NCI-H2107 (cell line): ENCODE measurements at regions not wholly inside any gene's neighbourhood (a gene's known extent, or its start where the extent isn't known, plus 50 kb on each side); places are given as distances from the start of the nearest gene placed in this dataset.

Experiments
- DNase-seq: peaks from one replicate; lab custom pipeline; 2025; lab: John Stamatoyannopoulos, UW

DNA sequence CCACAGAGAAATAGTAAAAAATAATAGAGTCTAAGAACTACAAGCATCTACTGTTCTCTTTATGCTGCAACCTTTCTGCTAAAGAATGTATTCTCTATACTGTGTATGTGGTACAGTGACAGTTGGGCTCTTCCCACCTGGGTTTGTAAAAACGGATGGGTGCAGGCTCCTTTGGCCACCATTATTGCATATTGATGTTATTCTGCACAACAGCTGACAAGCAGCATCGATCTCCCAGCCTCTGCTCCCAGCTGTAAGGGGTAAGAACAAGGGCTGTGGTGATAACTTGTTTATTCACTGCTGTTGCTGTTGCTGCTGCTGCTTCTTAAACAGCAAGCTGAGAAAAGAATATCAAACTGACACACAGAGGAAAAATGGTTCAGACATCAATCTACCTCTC, 56.1 kb downstream of the KCNRG start:
- no peak for DNase-seq

DNA sequence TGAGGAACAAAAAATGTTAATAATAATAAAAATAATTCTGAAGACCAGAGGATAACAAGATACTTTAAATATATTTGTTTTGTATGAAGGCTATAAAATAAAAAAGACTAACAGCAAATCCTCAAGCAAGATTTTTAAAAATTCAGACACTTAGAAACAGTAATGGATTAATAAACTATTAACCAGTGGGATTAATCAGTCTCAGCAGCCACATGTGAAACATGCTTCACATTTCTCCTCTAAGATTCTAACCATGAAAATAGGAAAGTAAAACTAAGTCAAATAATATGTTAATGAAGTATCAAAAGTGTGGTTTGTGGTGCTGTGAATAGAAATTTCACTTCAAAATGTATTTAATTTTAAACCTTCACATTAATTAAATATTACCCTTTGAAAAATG, 57.4 kb downstream of the KCNRG start:
- DNase-seq, result no peak

DNA sequence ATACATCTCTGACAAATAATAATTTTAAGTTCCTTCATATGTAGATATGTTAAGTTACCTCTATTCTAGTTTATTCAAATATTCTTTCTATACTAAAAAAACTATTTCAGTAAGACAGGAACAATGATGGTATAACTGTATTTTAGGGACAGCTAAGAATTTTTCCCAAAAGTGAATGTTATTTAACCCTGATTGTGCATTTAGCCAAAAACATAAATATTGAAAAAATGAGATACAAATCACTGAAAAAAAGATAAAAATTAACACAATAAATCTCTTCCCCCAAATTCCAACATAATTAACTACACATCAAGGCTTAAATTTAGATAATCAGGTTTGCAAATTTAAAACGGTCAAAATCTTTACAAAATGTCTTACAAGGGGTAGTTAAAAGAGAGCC, 58.1 kb downstream of the KCNRG start:
- DNase-seq, result no peak

DNA sequence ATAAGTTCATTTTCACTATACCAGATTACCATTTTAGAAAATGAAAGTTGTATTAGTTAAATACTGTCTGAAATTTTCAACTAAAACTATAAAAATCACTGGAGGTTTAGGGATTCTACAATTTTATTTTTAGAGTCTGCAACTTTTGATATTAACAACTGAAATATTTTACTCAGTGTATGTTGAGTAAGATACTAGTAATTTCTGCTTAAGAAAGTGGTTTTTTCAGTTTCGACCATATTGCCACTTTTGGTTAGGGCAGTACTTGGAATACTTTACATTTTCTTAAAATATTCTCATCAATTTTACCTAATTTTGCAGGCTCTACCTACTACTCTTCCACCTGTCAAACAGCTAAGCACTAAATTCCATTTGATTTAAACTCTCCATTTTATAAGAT, 59.6 kb downstream of the KCNRG start:
- no peak for DNase-seq

DNA sequence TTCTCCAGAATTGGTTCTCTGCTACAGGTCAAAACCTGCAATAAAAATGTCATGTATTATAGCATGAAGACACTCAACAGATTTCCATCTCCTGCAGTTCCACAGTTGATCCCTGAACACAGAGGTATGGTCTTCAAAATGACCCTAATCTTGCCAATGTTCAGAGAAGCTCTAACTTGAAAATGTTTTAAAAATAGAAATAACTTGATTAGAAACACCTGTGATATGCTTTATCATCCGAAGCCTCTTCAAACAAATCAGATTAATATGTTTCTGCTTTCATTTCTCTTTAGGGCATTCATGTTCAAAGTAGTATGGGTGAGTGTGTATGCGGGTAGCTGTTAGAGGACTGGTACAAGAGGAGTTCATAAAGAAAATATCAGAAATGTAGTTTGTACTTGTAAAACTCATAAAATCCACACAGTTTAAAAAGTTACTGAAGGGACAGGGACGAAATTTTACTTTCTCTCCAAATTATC, 60.4 kb downstream of the KCNRG start:
- no peak for DNase-seq

DNA sequence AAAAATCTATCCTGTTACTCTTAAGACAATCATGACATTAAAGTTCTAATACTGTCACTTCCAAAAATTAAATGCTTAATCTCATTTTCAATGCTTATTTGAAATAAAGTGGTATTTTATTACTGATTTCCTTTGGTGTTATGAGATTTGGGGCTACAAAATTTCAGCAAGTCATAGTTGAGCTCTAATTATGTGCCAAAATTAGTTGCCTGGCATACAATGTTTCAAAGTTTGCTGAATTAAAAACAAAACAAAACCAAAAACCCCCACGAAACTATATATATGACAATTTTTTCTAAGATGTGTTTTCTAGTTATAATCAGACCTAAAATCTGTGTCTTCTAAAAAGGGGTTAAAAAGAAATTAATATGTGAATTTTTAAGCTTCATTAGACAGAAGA, 62.2 kb downstream of the KCNRG start:
- no peak for DNase-seq

DNA sequence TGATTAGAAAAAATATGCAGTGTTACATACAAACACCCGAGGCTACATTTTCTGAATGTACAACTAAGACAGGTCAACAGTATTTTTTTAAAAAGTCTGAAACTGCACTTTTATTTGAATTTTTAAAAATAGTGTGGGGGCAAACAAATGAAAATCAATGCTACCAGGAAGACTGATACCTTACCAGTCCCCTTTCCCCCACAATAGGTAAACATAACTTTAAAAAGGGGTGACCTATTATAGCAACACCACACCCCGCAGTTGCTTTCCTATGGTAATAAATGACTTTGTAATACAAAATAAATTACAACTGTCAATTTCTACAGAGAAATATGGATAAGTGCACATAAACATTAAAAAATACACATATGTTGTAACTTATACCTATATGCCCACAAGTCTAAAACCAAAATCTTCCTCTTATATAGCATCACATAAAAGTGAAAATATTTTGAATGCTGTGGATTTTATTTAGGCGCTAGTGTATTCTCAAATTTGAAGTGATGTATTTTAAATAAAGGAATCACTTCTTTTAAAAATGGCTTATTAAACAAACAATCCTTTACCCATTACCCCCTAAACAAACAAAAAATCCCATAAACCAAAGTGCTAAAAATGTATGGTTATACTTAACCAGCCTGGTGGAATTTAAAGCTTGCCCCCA, 63.1 kb downstream of the KCNRG start:
- no peak for DNase-seq

DNA sequence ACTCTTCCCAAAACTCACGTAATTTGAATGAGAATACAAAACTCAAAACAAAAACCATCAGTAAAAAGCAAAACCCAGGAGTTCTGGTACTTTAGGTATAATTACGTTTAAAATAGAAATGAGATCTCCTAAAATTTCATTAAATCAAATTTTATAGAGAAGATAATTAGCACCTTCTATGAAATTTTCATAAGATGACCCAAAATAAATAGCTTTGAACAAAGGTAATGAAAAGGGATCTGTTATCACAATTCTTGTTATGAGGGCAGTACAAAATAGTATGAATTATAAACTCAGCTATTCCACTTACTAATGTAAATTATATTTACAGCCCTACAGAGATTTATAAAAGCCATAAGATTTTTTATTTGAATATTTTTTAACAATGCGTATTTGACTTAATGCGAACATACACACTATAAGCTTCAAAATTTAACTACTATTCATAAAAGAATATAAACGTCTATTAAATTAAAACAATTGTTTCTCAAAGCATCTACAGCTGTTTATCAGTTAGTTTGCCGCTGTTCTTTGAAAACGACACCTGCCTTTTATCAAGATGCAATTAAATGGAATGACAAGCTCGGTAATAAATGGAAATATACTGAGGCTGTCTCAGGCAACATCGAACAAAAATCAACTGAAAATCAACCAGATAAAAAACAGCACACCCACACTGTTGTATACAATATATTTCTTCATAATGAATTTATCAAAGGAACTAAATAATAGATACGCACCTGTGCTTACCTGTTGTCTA, 63.8 kb downstream of the KCNRG start:
- DNase-seq, result no peak

DNA sequence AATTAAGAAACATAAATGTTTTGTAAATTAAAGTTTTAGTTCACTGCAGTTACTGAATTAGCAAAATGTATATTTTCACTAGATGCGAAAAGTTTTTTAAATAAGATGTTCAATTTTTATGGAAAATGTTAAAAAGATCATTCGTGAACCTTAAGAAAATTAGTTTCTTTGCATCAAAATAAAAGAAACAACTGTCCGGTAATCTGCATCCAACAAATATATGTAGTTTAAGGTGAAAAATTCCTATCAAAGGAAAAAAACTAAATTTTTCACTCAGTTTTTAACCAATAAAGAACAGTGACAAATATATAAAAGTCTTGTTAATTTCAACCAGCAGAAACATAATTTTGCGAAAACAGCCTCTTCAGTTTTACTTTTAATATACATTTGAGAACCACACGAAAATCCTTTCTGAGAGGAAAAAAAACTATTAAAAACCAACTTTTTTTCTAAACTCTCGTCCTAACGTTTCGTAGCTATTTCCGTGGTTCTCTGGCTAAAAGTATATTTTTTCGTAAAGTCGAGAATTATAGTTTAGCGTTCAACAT, 64.5 kb downstream of the KCNRG start:
- no peak for DNase-seq

DNA sequence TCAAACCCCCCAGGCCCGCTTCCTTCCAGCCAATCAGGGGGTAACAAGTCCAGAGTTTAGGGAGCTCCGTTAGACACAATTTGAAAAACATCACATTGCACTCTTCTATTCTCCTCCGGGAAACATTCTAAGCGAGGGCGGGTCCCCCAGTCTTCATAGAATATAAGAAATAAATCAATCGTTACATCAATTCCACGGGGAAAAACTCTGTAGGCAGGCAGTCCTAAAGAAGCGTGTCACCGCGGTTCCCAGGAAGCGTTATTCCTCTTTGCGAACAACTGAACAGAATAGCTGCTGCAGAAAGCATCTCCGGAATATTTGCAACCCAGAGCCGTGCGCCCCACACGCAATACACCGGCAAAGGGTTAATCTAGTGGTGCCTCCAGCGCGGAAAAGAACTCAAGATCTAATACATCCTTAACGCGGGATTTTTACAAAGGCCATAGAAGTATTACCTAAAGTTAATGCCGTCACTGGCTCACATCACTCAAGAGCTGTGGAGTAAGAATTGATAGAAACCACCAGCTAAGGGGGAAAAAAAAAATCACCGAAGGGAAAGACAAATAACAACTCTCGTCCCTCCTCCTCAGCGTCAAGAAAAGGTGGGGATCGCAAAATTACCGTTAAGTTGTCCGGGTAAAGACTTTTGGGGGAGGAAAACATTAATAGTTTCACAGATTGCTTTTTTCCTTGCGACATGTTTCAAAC, 65.1 kb downstream of the KCNRG start:
- DNase-seq, result no peak

DNA sequence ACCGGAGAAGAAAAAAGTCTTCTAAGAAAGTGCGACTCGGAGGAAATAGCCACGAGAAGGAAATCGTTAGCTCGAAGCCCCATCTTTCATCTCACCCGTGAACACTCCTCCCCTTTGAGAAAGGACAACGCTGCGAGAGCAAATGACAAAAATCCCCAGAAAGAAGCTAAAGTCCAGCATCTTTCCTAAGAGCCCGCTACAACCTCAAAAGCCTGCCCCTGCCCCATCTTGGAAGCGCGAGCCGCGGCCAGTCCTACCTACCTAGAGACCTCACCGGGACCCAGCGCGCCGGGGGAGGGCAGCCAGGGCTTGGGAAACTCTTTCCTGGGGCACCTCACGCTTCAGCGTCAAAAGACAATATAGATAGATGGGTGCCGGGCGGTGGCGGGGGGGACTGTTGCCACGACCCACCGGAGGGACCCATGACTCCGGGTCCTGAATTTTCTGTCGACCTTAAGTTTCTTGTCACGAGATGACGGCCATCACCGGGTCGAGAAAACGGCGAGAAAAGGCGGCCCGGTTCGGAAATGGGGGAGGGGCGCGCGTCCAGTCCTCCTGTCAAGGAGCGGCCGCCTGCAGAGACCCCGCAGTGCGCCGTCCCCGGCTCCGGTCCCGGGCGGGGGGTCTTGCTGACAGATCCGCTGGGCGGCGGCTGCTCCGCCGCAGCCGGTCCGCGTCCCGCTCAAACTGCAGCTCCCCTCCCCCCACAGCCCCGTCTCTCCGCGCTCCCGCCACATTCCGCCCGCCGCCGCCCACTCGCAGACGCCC, 65.9 kb downstream of the KCNRG start:
- DNase-seq, result no peak

DNA sequence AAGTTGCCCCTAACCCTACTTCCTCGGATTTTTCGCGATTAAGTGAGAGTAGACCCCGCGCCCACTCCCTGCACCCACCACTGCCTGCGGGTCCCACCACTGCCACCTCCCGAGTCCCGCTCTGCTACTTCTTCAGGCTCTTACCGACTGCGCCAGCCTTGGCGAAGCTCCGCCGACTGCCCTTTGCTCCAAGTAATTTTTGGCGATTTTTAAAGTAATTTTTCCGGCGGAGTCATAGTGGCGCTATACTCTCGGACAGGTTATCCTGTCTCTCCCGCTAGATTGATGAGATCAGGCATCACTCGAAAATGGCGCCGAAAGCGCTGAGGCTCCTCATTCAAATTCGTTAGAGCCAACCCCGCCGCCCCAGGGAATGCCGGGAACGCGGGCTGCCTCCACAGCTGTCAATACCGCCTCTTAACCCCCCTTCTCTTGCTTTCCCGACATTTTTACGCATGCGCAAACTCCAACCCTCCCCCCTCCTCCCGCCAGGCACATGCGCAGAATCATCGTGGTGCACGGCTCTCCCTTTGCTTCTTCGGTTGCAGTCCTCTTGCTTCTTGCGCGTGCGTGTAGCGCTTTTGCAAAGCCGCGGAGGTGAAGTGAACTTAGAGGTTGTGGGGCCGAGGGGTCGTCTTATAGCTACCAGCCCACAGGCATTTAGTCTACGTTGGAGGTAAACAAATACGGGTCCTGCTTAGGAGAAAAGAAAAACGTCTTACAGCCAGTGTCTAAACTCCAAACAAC, 66.6 kb downstream of the KCNRG start:
- DNase-seq, result peak; percentile 93

DNA sequence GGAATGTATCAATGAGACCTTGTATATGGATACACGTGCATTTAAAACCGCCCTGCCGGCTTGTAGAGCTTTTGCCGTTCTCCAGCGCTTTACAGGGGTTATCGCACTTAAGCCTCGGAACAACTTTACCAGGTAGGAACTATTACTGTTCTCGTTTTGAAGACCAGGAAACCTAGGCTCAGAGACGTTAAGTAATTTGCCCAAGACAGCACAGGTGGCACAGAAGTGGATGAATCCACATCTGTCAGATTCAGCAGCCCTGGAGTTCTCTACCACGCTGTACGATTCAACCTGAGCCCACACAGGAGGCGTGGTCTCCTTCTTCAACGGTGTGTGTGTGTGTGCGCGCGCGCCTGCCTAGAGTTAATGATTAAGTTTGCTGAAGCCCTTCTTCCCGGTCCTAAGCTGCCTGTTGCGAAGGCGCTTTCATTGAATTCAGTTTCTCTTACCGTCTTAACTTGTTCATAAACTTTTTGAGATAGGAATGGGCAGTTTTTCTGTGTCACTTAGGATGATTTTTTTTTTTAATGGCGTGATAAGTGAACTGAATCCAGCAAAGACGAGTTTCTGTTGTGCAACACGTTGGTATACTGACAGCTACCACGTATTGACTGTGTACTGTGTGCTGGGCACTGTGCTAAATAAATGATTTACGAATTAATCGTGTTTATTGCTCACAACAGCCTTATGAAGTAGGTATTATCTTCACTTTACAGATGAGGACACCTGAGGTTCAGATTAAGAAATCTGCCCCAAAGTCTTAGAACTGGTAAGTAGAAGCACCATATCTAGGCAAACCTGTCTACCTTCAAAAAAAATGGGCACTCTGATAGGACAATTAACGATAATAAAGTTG, 67.4 kb downstream of the KCNRG start:
- DNase-seq, result peak; percentile 8

DNA sequence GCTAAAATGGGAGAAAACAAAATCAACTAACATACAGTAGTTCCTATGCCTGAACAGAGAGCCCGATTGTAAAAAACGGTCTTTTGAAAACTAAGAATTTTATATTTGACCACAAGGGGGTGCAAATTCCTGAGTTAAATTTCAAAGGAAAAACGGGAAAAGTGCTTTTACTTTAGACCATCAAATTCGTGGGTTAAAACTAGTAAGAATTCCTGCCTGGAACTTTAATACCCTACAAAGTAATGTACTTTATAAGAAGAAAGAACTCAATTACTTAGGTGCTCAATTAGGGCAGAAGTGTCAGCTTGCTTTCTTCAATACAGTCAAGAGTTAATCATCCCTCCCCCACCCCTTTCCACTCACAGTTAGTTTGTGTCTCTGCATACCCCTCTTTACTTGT, 69.8 kb downstream of the KCNRG start:
- peak; percentile 17 for DNase-seq

DNA sequence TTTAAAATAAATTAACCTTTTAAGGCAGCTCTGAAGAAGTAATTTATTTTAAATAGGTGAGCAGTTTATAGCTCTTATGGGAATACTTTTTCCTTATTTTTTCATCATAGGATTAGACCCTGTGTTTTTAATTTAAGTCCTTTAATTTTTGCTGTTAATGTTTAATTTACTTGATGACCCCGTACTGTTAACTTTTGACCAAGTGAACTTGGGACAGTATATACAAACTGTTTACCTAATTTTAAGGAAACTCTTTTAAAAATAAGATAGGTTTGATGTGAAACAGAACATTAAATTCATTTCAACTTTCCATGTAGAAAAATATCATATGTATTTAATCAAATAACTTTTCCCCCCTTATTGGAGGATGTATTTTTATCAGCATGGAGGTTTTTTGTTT, 74.4 kb downstream of the KCNRG start:
- no peak for DNase-seq

DNA sequence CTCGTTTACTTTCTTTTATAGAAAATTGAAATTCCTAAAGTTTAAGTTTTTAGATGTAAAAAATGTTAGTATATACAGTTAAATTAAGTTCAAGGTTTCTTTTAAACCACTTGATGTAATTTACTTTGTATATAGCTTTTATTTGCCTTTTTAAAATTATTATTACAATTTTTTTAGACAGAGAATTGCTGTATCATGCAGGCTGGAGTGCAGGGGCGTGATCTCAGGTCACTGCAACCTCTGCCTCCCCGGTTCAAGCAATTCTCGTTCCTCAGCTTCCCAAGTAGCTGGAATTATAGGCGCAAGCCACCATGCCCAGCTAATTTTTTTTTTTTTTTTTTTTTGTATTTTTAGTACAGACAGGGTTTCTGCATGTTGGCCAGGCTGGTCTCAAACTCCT, 75.0 kb downstream of the KCNRG start:
- DNase-seq, result no peak

DNA sequence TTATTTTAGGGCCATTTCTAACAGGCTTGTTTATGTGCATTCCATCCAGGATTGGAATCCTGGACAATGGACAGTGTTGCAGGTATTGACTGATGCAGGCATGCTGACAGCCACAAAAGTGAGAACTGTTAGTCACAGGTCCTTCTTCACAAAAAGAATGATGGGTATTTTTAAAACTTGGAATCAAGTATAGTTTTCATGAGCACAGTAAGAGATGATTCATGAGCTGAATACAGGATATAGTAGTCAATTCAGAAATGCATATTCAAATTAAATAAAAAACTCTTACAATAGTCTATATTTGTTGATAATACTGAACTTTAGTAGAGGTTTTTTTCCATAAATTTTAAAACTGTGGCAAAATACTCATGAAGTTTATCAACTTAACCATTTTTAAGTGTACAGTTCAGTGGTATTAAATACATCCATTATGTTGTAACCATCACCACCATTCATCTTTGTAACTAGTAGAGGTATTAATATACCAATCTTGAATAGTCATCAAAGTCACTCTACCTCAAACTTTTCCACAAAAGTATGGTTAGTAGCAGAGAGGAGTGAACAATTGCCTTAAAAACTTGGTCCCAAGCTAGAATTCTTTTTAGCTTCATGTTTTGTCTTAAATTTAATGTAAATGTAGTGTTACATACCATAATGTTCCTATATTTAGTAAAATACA, 79.5 kb downstream of the KCNRG start:
- no peak for DNase-seq

DNA sequence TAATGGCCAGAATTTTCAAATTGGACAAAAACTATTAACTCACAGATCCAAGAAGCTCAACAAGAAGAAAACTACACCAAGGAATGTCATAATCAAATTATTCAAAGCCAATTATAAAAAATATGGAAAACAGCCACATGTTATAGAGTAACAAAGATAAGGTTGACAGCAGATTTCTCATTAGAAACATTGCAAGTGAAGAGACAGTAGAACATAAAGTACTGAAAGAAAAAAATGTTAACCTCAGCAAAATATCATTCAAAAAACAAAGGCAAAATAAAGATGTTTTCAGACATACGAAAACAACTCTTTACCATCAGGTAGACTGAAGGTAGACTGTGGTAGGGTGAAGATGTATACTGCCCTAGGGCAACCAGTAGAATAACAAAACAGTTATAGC, 83.4 kb downstream of the KCNRG start:
- no peak for DNase-seq

DNA sequence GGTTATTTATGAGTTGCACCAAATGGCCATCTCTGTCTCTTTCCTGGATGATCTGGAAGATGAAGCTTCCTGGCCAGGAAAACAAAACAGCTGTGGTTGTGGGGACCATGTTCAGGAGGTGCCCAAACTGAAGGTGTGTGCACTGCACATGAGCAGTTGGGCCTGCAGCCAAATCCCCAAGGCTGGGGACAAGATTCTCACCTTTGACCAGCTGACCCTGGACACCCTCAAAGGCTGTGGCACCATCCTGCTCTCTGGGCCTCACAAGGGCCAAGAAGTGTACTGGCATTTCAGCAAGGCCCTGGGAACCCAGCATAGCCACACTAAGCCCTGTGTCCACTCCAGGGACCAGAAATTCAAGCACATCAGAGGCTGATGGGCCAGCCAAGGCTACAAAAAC, 84.2 kb downstream of the KCNRG start:
- DNase-seq, result no peak

DNA sequence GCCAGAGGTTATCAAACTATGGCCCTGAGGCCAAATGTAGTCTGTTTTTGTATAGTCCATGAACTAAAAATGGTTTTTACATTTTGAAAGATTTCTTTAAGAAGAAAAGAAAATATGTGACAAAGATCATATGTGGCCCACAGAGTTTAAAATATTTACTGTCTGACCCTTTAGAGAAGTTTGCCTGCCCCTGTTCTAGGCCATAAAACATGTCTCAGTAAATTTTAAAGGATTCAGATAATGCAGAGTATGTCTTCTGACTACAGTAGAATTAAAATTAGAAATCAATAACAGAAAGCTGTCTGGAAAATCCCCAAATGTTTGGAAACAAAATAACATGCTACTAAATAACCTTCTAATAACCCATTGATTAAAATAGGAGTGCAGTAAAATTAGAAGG, 86.3 kb downstream of the KCNRG start:
- DNase-seq, result no peak
